Gastrocnemius medialis (tissue), 4 donors: ENCODE measurements at regions not wholly inside any gene's neighbourhood (a gene's known extent, or its start where the extent isn't known, plus 50 kb on each side); places are given as distances from the start of the nearest gene placed in this dataset.

Source experiments
- POLR2A ChIP-seq, 2 donors: fragments of 450-650 bp; IDR thresholded peaks; one replicate each; pipeline ENCODE4 v1.6.1; 2017; ENCODE audit warnings: antibody characterized with exemption in 2 of 2, mild to moderate bottlenecking in 2 of 2, moderate library complexity in 2 of 2
- TF ChIP-seq, protein P1 (sequence below), 5 experiments: fragments of 450-650 bp in 3 of 5; fragments of 200-600 bp in 2 of 5; sonication (generic) in 2 of 5; IDR thresholded peaks in 4 of 5; conservative IDR thresholded peaks in 1 of 5; 1 replicate in 4 of 5; 2 replicates in 1 of 5; pipeline ENCODE4 v1.5.1; 2016 to 2019; ENCODE audit warnings: antibody characterized with exemption in 5 of 5, mild to moderate bottlenecking in 3 of 5, moderate library complexity in 3 of 5

DNA sequence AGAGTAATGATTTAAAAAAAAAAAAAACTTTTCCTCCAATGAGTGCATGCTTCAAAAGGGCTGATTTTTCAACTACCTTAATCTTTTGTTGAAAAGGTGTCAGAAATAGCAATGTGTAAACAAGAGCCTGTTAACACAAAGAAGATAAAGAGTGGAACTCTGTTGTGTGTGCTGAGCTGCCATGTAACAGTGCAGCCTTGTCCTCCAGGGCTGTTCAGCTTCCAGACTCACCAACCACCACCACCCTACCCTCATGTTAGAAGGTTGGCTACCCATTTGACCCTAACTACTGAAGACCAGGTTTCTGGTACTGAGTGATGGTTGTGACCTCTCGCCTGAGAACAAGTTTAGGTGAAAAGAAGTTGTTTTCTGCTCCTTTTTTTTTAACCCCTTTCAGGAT lies 222.8 kb upstream of the TEX13C start:
- TF ChIP-seq, protein P1, sequence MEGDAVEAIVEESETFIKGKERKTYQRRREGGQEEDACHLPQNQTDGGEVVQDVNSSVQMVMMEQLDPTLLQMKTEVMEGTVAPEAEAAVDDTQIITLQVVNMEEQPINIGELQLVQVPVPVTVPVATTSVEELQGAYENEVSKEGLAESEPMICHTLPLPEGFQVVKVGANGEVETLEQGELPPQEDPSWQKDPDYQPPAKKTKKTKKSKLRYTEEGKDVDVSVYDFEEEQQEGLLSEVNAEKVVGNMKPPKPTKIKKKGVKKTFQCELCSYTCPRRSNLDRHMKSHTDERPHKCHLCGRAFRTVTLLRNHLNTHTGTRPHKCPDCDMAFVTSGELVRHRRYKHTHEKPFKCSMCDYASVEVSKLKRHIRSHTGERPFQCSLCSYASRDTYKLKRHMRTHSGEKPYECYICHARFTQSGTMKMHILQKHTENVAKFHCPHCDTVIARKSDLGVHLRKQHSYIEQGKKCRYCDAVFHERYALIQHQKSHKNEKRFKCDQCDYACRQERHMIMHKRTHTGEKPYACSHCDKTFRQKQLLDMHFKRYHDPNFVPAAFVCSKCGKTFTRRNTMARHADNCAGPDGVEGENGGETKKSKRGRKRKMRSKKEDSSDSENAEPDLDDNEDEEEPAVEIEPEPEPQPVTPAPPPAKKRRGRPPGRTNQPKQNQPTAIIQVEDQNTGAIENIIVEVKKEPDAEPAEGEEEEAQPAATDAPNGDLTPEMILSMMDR (IDR thresholded peaks at IDR 0.05 in 4 of 5, conservative IDR thresholded peaks at IDR 0.05 in 1 of 5) = no peak
- TF ChIP-seq POLR2A (IDR thresholded peaks at IDR 0.05) = no peak
